Fibroblast of villous mesenchyme (primary cell): ENCODE measurements at regions not wholly inside any gene's neighbourhood (a gene's known extent, or its start where the extent isn't known, plus 50 kb on each side); places are given as distances from the start of the nearest gene placed in this dataset.

Source experiments
- DNase-seq: peaks from one replicate; pipeline ENCODE4 v3.0.0-alpha.2; 2010; ENCODE audit warnings: low read depth
- H3K4me3 ChIP-seq: 2 replicates; pipeline ENCODE4 v1.5.1; 2011; ENCODE audit warnings: low read depth, mild to moderate bottlenecking, low read length
- TF ChIP-seq, protein P1 (sequence below): IDR thresholded peaks from 2 replicates; pipeline ENCODE4 v1.5.1; 2012; ENCODE audit warnings: low read depth, mild to moderate bottlenecking, low read length; ENCODE audit not compliant: insufficient read depth

DNA sequence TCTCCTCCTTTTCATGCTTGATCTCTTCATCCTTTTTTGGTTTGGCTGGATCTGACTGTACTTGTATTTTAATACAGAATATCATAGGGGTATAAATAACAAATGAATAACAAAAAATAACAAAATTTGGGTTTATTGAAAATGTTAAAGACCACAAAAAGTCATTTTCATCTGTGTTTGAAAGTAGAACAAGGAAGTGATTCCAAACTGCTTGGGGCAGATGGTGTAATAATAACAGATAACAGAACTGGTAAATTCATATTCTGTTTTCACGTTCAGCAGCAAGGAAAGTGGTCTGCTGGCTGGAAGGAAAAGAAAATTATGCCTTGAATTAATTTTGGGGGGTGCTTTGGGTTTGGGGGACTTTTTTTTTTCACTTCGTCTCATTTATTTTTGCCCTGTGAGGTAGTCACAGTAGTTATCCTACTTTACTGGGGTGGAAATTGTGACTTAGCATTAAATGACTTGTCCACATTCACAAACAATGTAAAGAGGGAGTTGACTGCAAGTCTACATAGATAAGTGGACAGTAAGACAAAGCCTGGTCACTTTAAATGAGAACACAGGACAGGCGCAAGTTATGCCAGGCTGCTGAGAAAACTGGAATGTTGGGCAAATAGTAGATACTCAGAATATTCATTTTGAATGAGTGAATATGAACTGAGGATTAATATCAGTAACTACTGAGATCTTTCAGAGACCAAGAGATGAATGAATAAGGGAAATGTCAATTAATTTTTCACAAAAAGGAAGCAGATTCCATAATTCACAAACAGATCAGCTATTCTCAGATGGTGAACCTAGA, 193.9 kb upstream of the CITED2 start:
- no peak overlapping the region for H3K4me3 ChIP-seq
- TF ChIP-seq, protein P1, sequence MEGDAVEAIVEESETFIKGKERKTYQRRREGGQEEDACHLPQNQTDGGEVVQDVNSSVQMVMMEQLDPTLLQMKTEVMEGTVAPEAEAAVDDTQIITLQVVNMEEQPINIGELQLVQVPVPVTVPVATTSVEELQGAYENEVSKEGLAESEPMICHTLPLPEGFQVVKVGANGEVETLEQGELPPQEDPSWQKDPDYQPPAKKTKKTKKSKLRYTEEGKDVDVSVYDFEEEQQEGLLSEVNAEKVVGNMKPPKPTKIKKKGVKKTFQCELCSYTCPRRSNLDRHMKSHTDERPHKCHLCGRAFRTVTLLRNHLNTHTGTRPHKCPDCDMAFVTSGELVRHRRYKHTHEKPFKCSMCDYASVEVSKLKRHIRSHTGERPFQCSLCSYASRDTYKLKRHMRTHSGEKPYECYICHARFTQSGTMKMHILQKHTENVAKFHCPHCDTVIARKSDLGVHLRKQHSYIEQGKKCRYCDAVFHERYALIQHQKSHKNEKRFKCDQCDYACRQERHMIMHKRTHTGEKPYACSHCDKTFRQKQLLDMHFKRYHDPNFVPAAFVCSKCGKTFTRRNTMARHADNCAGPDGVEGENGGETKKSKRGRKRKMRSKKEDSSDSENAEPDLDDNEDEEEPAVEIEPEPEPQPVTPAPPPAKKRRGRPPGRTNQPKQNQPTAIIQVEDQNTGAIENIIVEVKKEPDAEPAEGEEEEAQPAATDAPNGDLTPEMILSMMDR, result no peak
- no peak for DNase-seq

- TF ChIP-seq, protein P1, result no peak
- no peak overlapping the region for H3K4me3 ChIP-seq
- DNase-seq, result no peak
Observed at GRCh38 chr6:139567095-139567494, 192.6 kb upstream of the CITED2 start.

DNA sequence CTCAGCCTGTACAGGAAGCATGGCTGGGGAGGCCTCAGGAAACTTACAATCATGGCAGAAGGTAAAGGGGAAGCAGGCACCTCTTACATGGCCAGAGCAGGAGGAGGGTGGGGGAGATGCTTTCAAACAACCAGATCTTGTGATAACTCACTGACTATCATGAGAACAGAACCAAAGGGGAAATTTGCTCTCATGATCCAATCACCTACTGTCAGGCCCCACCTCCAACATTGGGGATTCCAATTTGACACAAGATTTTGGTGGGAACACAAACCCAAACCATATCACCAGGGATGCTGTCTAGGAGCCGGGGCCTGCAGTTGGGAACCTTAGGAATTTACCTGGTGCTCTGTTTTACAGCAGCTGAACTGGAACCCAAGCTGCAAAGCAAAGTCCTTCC, 191.1 kb upstream of the CITED2 start:
- no peak for DNase-seq
- TF ChIP-seq, protein P1, result no peak
- no peak overlapping the region for H3K4me3 ChIP-seq

DNA sequence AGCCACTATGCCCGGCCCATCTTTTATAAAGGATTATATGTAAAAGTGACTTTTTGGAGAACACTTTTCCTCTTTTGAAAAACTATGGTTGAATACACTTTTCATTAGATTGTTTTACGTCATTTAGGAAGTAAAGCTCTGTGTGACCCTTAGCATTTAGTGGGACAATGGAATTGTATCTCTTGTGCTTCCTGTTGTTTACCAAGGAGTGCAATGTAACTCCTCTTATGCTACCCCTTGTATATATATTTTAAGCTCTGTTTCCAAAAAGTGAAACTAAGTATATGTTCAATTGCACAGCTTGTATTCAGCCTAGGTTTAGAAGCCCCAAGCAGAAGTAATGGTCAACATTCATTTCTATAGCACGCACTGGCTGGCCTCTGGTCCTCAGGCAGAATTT, 183.1 kb upstream of the CITED2 start:
- DNase-seq, result no peak
- no peak overlapping the region for H3K4me3 ChIP-seq
- TF ChIP-seq, protein P1, result no peak

GRCh38 chr6:139556532-139556931, 182.1 kb upstream of the CITED2 start:
- TF ChIP-seq, protein P1, result no peak
- no peak overlapping the region for H3K4me3 ChIP-seq
- DNase-seq, result no peak

DNA sequence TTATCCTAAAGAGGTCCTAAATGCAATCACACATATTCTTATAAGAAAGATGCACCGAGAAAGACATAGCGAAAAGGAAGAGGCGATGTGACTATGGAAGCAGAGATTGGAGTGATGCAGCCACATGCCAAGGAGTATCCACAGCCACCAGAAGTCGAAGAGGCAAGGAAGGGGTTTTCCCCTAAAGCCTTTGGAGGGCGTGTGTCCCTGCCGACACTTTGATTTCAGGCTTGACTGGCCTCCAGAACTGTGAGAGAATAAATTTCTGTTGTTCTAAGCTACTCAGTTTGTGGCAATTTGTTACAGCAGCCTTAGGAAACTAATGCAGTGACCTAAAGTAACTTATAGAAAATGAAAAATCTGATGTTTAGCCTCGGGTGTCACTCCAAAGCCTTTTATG, 179.5 kb upstream of the CITED2 start:
- TF ChIP-seq, protein P1, result no peak
- DNase-seq, result no peak
- H3K4me3 ChIP-seq, result no peak overlapping the region

DNA sequence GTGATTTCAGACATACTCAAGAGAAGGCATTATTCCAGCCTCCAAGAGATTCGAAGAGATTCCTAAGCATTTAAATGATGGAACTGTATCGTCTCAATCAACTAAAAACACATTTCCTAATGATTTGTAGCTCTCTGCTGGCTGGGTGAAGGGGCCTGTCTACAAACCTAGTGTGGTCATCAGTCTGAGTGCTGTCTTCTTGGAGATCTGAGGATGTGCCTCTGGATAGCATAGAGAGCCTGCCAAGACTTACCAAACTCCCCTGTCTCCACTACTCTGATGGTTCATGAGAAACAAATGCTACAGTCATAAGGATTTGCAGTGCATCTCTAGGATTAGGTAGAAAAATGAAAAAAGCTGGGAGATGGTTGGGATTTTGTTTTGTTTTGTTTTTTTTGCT, 176.9 kb upstream of the CITED2 start:
- TF ChIP-seq, protein P1, result no peak
- no peak overlapping the region for H3K4me3 ChIP-seq
- DNase-seq, result no peak
